NCI-H69 (cell line): ENCODE measurements at regions not wholly inside any gene's neighbourhood (a gene's known extent, or its start where the extent isn't known, plus 50 kb on each side); places are given as distances from the start of the nearest gene placed in this dataset.
A peak's percentile ranks its signal among the peaks of the same experiment; 100 is the strongest.

Experiments used
- DNase-seq: peaks from one replicate; lab custom pipeline; 2025; lab: John Stamatoyannopoulos, UW

GRCh38 chrY:3913939-3914338 lies 335.1 kb downstream of the TGIF2LY start:
- peak; percentile 1 for DNase-seq
